ENCODE measurements at regions not wholly inside any gene's neighbourhood (a gene's known extent, or its start where the extent isn't known, plus 50 kb on each side); places are given as distances from the start of the nearest gene placed in this dataset.
A peak's percentile ranks its signal among the peaks of the same experiment; 100 is the strongest.
"Not testable (repeated sequence)": the region's sequence is repeated elsewhere in the genome, so short reads cannot be mapped to it uniquely, and the experiment has no call there.

- H3K27ac ChIP-seq (ENCODE audit: insufficient read depth, low read length, poor library complexity, severe bottlenecking) = peak overlapping the region; percentile 64
- no peak for DNase-seq
- H3K4me1 ChIP-seq (ENCODE audit: control insufficient read depth, insufficient read depth, low read length, poor library complexity, severe bottlenecking) = peaks cover 16% of the 10 kb centered on the region
- peak overlapping the region; percentile 33 for H3K4me3 ChIP-seq (ENCODE audit: insufficient read depth, low read depth, low read length, poor library complexity, severe bottlenecking)
- H3K36me3 ChIP-seq (ENCODE audit: control insufficient read depth, insufficient read depth, low read length) = no peaks in the 10 kb centered on the region
- no peaks in the 10 kb centered on the region for H3K27me3 ChIP-seq (replicated peaks; ENCODE audit: control insufficient read depth, insufficient read depth, low read length, poor library complexity, severe bottlenecking)
- H3K9me3 ChIP-seq (ENCODE audit: control insufficient read depth, low read length) = no peaks in the 10 kb centered on the region
Observed at GRCh38 chr20:53652090-53652858, 58.6 kb upstream of the ZNF217 start.

GRCh38 chr20:53649493-53649892, 55.9 kb upstream of the ZNF217 start:
- not testable (repeated sequence) for H3K4me3 ChIP-seq (ENCODE audit: insufficient read depth, low read depth, low read length, poor library complexity, severe bottlenecking); H3K27me3 ChIP-seq (replicated peaks; ENCODE audit: control insufficient read depth, insufficient read depth, low read length, poor library complexity, severe bottlenecking); DNase-seq; H3K27ac ChIP-seq (ENCODE audit: insufficient read depth, low read length, poor library complexity, severe bottlenecking); H3K9me3 ChIP-seq (ENCODE audit: control insufficient read depth, low read length); H3K36me3 ChIP-seq (ENCODE audit: control insufficient read depth, insufficient read depth, low read length)
- H3K4me1 ChIP-seq (ENCODE audit: control insufficient read depth, insufficient read depth, low read length, poor library complexity, severe bottlenecking) = peaks cover 12% of the 10 kb centered on the region

- DNase-seq = no peak
- H3K27ac ChIP-seq (ENCODE audit: insufficient read depth, low read length, poor library complexity, severe bottlenecking) = no peak overlapping the region
- no peak overlapping the region for H3K4me3 ChIP-seq (ENCODE audit: insufficient read depth, low read depth, low read length, poor library complexity, severe bottlenecking)
- no peaks in the 10 kb centered on the region for H3K9me3 ChIP-seq (ENCODE audit: control insufficient read depth, low read length)
- H3K27me3 ChIP-seq (replicated peaks; ENCODE audit: control insufficient read depth, insufficient read depth, low read length, poor library complexity, severe bottlenecking) = no peaks in the 10 kb centered on the region
- no peaks in the 10 kb centered on the region for H3K36me3 ChIP-seq (ENCODE audit: control insufficient read depth, insufficient read depth, low read length)
- H3K4me1 ChIP-seq (ENCODE audit: control insufficient read depth, insufficient read depth, low read length, poor library complexity, severe bottlenecking) = peaks cover 7% of the 10 kb centered on the region
Observed at GRCh38 chr20:53647286-53647821, 53.7 kb upstream of the ZNF217 start.

GRCh38 chr20:53646550-53646949, 52.9 kb upstream of the ZNF217 start:
- Histone ChIP-seq H3K27me3 (replicated peaks; ENCODE audit: control insufficient read depth, insufficient read depth, low read length, poor library complexity, severe bottlenecking) (no peaks in the 10 kb centered on the region), H3K4me1 (ENCODE audit: control insufficient read depth, insufficient read depth, low read length, poor library complexity, severe bottlenecking) (peaks cover 12% of the 10 kb centered on the region), H3K27ac (ENCODE audit: insufficient read depth, low read length, poor library complexity, severe bottlenecking) (no peak overlapping the region), H3K4me3 (ENCODE audit: insufficient read depth, low read depth, low read length, poor library complexity, severe bottlenecking) (no peak overlapping the region), H3K9me3 (ENCODE audit: control insufficient read depth, low read length) (no peaks in the 10 kb centered on the region), H3K36me3 (ENCODE audit: control insufficient read depth, insufficient read depth, low read length) (no peaks in the 10 kb centered on the region)
- DNase-seq = no peak

GRCh38 chr20:53645582-53645897, 51.9 kb upstream of the ZNF217 start:
- Histone ChIP-seq H3K27me3 (replicated peaks; ENCODE audit: control insufficient read depth, insufficient read depth, low read length, poor library complexity, severe bottlenecking) (no peaks in the 10 kb centered on the region), H3K9me3 (ENCODE audit: control insufficient read depth, low read length) (no peaks in the 10 kb centered on the region), H3K27ac (ENCODE audit: insufficient read depth, low read length, poor library complexity, severe bottlenecking) (no peak overlapping the region), H3K4me3 (ENCODE audit: insufficient read depth, low read depth, low read length, poor library complexity, severe bottlenecking) (no peak overlapping the region), H3K36me3 (ENCODE audit: control insufficient read depth, insufficient read depth, low read length) (no peaks in the 10 kb centered on the region), H3K4me1 (ENCODE audit: control insufficient read depth, insufficient read depth, low read length, poor library complexity, severe bottlenecking) (peaks cover 12% of the 10 kb centered on the region)
- DNase-seq = no peak

GRCh38 chr20:53644108-53644507, 50.5 kb upstream of the ZNF217 start:
- H3K4me3 ChIP-seq (ENCODE audit: insufficient read depth, low read depth, low read length, poor library complexity, severe bottlenecking); H3K9me3 ChIP-seq (ENCODE audit: control insufficient read depth, low read length); H3K27me3 ChIP-seq (replicated peaks; ENCODE audit: control insufficient read depth, insufficient read depth, low read length, poor library complexity, severe bottlenecking); DNase-seq; H3K36me3 ChIP-seq (ENCODE audit: control insufficient read depth, insufficient read depth, low read length): not testable (repeated sequence)
- peaks cover 12% of the 10 kb centered on the region for H3K4me1 ChIP-seq (ENCODE audit: control insufficient read depth, insufficient read depth, low read length, poor library complexity, severe bottlenecking)
- H3K27ac ChIP-seq (ENCODE audit: insufficient read depth, low read length, poor library complexity, severe bottlenecking) = peak overlapping the region; percentile 70
